HTR-8/SVneo (cell line): ENCODE measurements at regions not wholly inside any gene's neighbourhood (a gene's known extent, or its start where the extent isn't known, plus 50 kb on each side); places are given as distances from the start of the nearest gene placed in this dataset.
A peak's percentile ranks its signal among the peaks of the same experiment; 100 is the strongest.
"Not testable (repeated sequence)": the region's sequence is repeated elsewhere in the genome, so short reads cannot be mapped to it uniquely, and the experiment has no call there.

Experiments
- DNase-seq: peaks from one replicate; pipeline ENCODE4 v3.0.0; 2011; ENCODE audit warnings: low spot score, mixed read lengths; ENCODE audit not compliant: insufficient read length
- FAIRE-seq: peaks from 2 replicates; lab custom pipeline; 2011; peaks lifted over from hg19 to GRCh38; lab: Jason Lieb, UNC

DNA sequence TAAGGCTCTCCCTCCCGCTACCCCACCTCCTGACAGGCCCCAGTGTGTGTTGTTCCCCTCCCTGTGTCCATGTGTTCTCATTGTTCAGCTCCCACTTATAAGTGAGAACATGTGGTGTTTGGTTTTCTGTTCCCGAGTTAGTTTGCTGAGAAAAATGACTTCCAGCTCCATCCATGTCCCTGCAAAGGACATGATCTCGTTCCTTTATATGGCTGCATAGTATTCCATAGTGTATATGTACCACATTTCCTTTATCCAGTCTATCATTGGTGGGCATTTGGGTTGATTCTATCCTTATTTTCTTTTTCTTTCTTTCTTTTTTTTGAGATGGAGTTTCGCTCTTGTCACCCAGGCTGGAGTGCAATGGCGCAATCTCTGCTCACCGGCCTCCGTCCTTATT is 57.8 kb upstream of the RASSF3 start:
- not testable (repeated sequence) for DNase-seq, FAIRE-seq

DNA sequence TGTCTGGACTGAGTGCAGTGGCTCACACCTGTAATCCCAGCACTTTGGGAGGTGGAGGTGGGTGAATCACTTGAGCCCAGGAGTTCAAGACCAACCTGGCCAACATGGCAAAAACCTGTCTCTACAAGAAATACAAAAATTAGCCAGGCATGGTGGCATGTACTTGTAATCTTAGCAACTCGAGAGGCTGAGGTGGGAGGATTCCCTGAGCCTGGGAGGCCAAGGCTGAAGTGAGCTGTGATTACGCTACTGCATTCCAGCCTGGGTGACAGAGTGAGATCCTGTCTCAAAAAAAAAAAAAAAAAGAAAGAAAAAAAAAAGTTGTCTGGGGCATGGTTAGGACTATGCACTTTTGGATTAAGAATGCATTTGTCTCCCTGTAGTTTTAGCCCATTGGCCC is 56.6 kb upstream of the RASSF3 start:
- FAIRE-seq, DNase-seq: not testable (repeated sequence)

DNA sequence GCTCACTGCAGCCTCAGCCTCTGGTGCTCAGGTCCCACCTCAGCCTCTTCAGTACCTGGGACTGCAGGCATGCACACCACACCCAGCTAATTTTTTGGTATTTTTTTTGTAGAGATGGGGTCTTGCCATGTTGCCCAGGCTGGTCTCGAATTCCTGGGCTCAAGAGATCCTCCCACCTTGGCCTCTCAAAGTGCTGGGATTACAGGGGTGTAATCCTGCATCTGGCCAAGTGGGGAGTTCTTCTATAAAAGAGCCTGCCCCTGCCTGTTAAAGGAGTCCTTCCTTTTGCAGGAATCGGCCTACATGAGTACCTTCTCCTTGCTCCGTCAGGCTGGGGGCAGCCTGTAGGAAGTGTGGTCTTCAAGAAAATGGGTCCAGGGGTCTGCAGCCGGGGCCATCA is 54.1 kb upstream of the RASSF3 start:
- no peak for FAIRE-seq
- no peak for DNase-seq

DNA sequence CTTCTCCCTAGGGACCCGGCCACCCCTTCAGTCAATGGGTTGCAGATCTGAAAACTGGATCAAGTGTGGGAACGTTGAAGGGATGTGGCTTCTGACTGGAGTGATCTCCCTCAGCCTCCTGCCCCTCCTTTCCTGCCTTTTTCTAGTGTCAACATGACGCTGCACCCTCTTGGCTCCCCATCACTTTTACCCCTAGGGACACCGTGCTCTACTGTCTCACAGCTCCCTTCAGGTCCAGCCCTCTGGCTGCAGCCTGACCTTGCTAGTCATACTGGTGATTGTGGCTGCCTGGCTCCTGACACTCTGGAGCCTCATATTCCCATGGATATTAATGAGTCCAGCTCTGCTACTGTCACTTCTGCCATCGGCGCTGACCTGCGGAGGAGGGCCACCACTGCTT is 51.5 kb upstream of the RASSF3 start:
- DNase-seq (no peak), FAIRE-seq (no peak)

DNA sequence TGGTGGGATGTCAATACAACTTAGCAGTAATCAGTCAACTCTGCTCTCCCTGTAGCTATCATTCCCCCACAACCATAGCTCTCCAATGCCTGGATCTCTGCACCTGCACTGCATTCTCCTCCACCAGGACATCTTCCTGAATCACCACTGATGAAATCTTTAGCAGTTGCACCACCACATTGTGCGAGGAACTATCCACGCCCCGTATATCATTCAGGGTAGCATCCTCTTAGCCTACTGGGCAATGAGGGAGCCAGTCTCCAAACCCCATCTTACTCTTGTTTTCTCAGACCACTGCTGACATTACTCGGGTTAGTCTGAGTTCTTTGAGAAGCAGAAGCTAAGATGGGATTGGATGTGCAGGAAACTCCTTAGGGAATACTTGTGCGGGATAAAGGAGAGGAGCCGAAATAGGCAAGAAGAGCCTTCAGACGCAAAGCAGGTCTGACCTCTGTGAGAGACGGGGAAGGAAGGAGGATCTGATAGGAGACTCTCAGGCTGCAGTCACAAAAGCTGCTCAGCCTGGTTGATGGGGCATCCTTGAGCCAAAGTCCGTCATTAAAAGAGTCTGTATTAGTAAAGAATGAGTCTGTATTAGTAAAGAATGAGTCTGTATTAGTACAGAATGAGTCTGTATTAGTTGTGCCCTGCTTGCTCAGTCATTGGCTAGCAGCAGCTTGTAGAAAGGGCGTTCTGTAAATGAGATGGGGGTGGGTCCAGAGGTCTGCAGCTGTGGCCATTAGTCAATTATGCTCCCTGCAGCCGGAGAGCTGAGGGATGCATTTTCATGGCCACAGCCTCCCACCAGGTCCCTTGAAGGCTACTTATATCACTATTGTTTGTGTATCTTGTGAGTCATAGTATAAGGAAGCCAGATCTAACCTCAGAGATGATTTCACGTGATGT is 49.6 kb upstream of the RASSF3 start:
- FAIRE-seq (no peak), DNase-seq (peak; percentile 66)
